Tibial nerve (tissue), 4 donors: ENCODE measurements at regions not wholly inside any gene's neighbourhood (a gene's known extent, or its start where the extent isn't known, plus 50 kb on each side); places are given as distances from the start of the nearest gene placed in this dataset. TPM values are rescaled to one million over a fixed set of nuclear protein-coding genes. Genes with fewer than 3 reads are reported as not detected.

Experiments
- DNase-seq, 2 donors: peaks; one replicate each; pipeline ENCODE4 v3.0.0-alpha.2; 2019; ENCODE audit warnings: low spot score in 2 of 2
- H3K27ac ChIP-seq, 4 donors: fragments of 200-600 bp; sonication (generic) in 3 of 4; one replicate each; pipeline ENCODE4 v1.5.1; 2017 to 2019; ENCODE audit warnings: mild to moderate bottlenecking in 1 of 4
- H3K27me3 ChIP-seq, 2 donors: fragments of 200-600 bp; sonication (generic) in 1 of 2; one replicate each; pipeline versions ENCODE4 v1.5.1 to v1.6.0; 2017 to 2019
- H3K36me3 ChIP-seq, 3 donors: fragments of 200-600 bp; sonication (generic); one replicate each; pipeline ENCODE4 v1.5.1; 2018 to 2019
- H3K4me1 ChIP-seq, 4 donors: fragments of 200-600 bp; sonication (generic) in 3 of 4; one replicate each; pipeline ENCODE4 v1.5.1; 2017 to 2019
- H3K4me3 ChIP-seq, 4 donors: fragments of 200-600 bp; sonication (generic) in 3 of 4; one replicate each; pipeline ENCODE4 v1.5.1; 2017 to 2019; ENCODE audit warnings: mild to moderate bottlenecking in 1 of 4, moderate library complexity in 1 of 4
- H3K9me3 ChIP-seq, 4 donors: fragments of 200-600 bp; sonication (generic) in 3 of 4; one replicate each; pipeline ENCODE4 v1.5.1; 2017 to 2019
- EP300 ChIP-seq, 2 donors: sonication (generic); formaldehyde crosslinking; IDR thresholded peaks; one replicate each; pipeline ENCODE4 v1.6.1; 2017; ENCODE audit warnings: antibody characterized with exemption in 2 of 2, mild to moderate bottlenecking in 1 of 2
- POLR2A ChIP-seq, 2 donors: fragments of 450-650 bp; IDR thresholded peaks; one replicate each; pipeline ENCODE4 v1.6.1; 2017; ENCODE audit warnings: antibody characterized with exemption in 2 of 2, mild to moderate bottlenecking in 2 of 2, moderate library complexity in 2 of 2
- WGBS, 2 donors: methylation state at CpG; one replicate each; pipeline ENCODE4 v1.1.5; 2018; 5-methylcytosine and 5-hydroxymethylcytosine counted together
- small RNA-seq: library from RNA; depleted of rRNA; stranded (forward); fragments of <200 nt; gene quantifications from one replicate; pipeline ENCODE3, GENCODE V24; 2016
- TF ChIP-seq, protein P1 (sequence below), 5 experiments: fragments of 200-600 bp in 3 of 5; fragments of 450-650 bp in 2 of 5; sonication (generic) in 3 of 5; IDR thresholded peaks; one replicate each; pipeline ENCODE4 v1.5.1; 2016 to 2019; ENCODE audit warnings: antibody characterized with exemption in 5 of 5, mild to moderate bottlenecking in 3 of 5, moderate library complexity in 2 of 5

- Histone ChIP-seq H3K27me3 (no peaks in the 10 kb centered on the region), H3K36me3 (no peaks in the 10 kb centered on the region), H3K27ac (peak overlapping the region in 1 of 4 donors; percentile 12), H3K9me3 (no peaks in the 10 kb centered on the region), H3K4me1 (peaks cover 0 to 16% (median 0%) of the 10 kb centered on the region in 4 donors), H3K4me3 (no peak overlapping the region)
- WGBS, 2 donors: 78 to 83% methylated on average over 2 of the region's 2 CpGs
- DNase-seq: no peak
- TF ChIP-seq, protein P1, sequence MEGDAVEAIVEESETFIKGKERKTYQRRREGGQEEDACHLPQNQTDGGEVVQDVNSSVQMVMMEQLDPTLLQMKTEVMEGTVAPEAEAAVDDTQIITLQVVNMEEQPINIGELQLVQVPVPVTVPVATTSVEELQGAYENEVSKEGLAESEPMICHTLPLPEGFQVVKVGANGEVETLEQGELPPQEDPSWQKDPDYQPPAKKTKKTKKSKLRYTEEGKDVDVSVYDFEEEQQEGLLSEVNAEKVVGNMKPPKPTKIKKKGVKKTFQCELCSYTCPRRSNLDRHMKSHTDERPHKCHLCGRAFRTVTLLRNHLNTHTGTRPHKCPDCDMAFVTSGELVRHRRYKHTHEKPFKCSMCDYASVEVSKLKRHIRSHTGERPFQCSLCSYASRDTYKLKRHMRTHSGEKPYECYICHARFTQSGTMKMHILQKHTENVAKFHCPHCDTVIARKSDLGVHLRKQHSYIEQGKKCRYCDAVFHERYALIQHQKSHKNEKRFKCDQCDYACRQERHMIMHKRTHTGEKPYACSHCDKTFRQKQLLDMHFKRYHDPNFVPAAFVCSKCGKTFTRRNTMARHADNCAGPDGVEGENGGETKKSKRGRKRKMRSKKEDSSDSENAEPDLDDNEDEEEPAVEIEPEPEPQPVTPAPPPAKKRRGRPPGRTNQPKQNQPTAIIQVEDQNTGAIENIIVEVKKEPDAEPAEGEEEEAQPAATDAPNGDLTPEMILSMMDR (IDR thresholded peaks at IDR 0.05): no peak
- TF ChIP-seq POLR2A (IDR thresholded peaks at IDR 0.05) (no peak), EP300 (IDR thresholded peaks at IDR 0.05) (no peak)
Observed at GRCh38 chr3:30551266-30551665, 55.1 kb upstream of the TGFBR2 start.

GRCh38 chr3:30551927-30552326 lies 54.5 kb upstream of the TGFBR2 start:
- Histone ChIP-seq H3K4me1 (peaks cover 0 to 16% (median 0%) of the 10 kb centered on the region in 4 donors), H3K27ac (no peak overlapping the region), H3K27me3 (no peaks in the 10 kb centered on the region), H3K9me3 (no peaks in the 10 kb centered on the region), H3K36me3 (no peaks in the 10 kb centered on the region), H3K4me3 (no peak overlapping the region)
- DNase-seq: no peak
- WGBS, 2 donors: 93 to 97% methylated on average over 1 of the region's 1 CpG
- no peak for TF ChIP-seq POLR2A (IDR thresholded peaks at IDR 0.05)
- TF ChIP-seq EP300 (IDR thresholded peaks at IDR 0.05): no peak
- TF ChIP-seq, protein P1 (IDR thresholded peaks at IDR 0.05): no peak

GRCh38 chr3:30553641-30554316 lies 52.6 kb upstream of the TGFBR2 start:
- Histone ChIP-seq H3K9me3 (no peaks in the 10 kb centered on the region), H3K27me3 (no peaks in the 10 kb centered on the region), H3K27ac (no peak overlapping the region), H3K4me1 (peaks cover 0 to 16% (median 0%) of the 10 kb centered on the region in 4 donors), H3K4me3 (no peak overlapping the region), H3K36me3 (no peaks in the 10 kb centered on the region)
- no peak for TF ChIP-seq EP300 (IDR thresholded peaks at IDR 0.05)
- TF ChIP-seq, protein P1 (IDR thresholded peaks at IDR 0.05): no peak
- no peak for TF ChIP-seq POLR2A (IDR thresholded peaks at IDR 0.05)
- DNase-seq: no peak
- WGBS, 2 donors: 96 to 97% methylated on average over 4 of the region's 4 CpGs

- H3K4me1 ChIP-seq: peaks cover 0 to 14% (median 0%) of the 10 kb centered on the region in 4 donors
- WGBS, 2 donors: 94 to 98% methylated on average over 1 of the region's 1 CpG
- DNase-seq: no peak
Observed at GRCh38 chr3:30554317-30554690, 52.1 kb upstream of the TGFBR2 start.

GRCh38 chr3:30555968-30556367 lies 50.4 kb upstream of the TGFBR2 start:
- DNase-seq: no peak
- no peak overlapping the region for H3K4me3 ChIP-seq
- TF ChIP-seq EP300 (IDR thresholded peaks at IDR 0.05): no peak
- TF ChIP-seq, protein P1 (IDR thresholded peaks at IDR 0.05): no peak
- TF ChIP-seq POLR2A (IDR thresholded peaks at IDR 0.05): no peak
- no peaks in the 10 kb centered on the region for H3K27me3 ChIP-seq
- H3K9me3 ChIP-seq: no peaks in the 10 kb centered on the region
- no peaks in the 10 kb centered on the region for H3K36me3 ChIP-seq
- peaks cover 0 to 3% (median 0%) of the 10 kb centered on the region in 4 donors for H3K4me1 ChIP-seq
- H3K27ac ChIP-seq: no peak overlapping the region
- 91 to 93% methylated on average over 2 of the region's 2 CpGs for WGBS, 2 donors

More at GRCh38 chr3:30554317-30554690, 52.1 kb upstream of the TGFBR2 start:
- Histone ChIP-seq H3K27ac (no peak overlapping the region), H3K27me3 (no peaks in the 10 kb centered on the region), H3K9me3 (no peaks in the 10 kb centered on the region), H3K4me3 (no peak overlapping the region), H3K36me3 (no peaks in the 10 kb centered on the region)
- TF ChIP-seq POLR2A (IDR thresholded peaks at IDR 0.05) (no peak), EP300 (IDR thresholded peaks at IDR 0.05) (no peak)
- TF ChIP-seq, protein P1 (IDR thresholded peaks at IDR 0.05): no peak

Small RNA genes lying in the stretch of these regions (small RNA-seq; reads per million reads assigned to genes)
- not detected for gene RF01848
